OCI-LY1 (cell line): ENCODE measurements at regions not wholly inside any gene's neighbourhood (a gene's known extent, or its start where the extent isn't known, plus 50 kb on each side); places are given as distances from the start of the nearest gene placed in this dataset.

ENCODE experiments used
- EZH2 ChIP-seq: fragments of 200-600 bp; sonication (generic), shearing (Covaris generic); IDR thresholded peaks from 2 replicates; pipeline ENCODE4 v1.8.0; 2017; ENCODE audit warnings: borderline replicate concordance, mixed run types, mild to moderate bottlenecking, antibody characterized with exemption, low read length, moderate library complexity, mixed read lengths
- TF ChIP-seq, protein P1 (sequence below): fragments of 200-600 bp; sonication (generic), shearing (Covaris generic); IDR thresholded peaks from 2 replicates; pipeline ENCODE4 v1.5.1; 2017; ENCODE audit warnings: mild to moderate bottlenecking, antibody characterized with exemption, low read length, moderate library complexity, mixed read lengths

DNA sequence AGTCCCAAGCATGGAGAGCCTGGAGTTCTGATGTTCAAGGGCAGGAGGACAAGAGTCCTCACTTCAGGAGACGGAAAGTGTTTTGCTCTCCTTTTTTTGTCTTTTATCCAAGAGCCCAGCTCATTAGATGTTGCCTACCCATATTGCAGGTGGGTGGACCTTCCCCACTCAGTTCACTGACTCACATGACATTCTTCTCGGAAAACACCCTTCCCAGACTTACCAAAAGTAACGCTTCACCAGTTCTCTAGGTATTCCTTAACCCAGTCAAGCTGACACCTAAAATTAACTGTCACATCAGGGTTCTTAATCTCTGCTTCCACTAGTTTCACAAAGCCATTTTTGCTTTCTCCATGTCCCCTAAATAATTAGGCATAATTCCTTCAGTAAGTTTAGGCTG is 2215.4 kb upstream of the PCDH20 start:
- TF ChIP-seq, protein P1, sequence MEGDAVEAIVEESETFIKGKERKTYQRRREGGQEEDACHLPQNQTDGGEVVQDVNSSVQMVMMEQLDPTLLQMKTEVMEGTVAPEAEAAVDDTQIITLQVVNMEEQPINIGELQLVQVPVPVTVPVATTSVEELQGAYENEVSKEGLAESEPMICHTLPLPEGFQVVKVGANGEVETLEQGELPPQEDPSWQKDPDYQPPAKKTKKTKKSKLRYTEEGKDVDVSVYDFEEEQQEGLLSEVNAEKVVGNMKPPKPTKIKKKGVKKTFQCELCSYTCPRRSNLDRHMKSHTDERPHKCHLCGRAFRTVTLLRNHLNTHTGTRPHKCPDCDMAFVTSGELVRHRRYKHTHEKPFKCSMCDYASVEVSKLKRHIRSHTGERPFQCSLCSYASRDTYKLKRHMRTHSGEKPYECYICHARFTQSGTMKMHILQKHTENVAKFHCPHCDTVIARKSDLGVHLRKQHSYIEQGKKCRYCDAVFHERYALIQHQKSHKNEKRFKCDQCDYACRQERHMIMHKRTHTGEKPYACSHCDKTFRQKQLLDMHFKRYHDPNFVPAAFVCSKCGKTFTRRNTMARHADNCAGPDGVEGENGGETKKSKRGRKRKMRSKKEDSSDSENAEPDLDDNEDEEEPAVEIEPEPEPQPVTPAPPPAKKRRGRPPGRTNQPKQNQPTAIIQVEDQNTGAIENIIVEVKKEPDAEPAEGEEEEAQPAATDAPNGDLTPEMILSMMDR: no peak
- no peak for TF ChIP-seq EZH2
